ENCODE measurements at regions not wholly inside any gene's neighbourhood (a gene's known extent, or its start where the extent isn't known, plus 50 kb on each side); places are given as distances from the start of the nearest gene placed in this dataset.

DNA sequence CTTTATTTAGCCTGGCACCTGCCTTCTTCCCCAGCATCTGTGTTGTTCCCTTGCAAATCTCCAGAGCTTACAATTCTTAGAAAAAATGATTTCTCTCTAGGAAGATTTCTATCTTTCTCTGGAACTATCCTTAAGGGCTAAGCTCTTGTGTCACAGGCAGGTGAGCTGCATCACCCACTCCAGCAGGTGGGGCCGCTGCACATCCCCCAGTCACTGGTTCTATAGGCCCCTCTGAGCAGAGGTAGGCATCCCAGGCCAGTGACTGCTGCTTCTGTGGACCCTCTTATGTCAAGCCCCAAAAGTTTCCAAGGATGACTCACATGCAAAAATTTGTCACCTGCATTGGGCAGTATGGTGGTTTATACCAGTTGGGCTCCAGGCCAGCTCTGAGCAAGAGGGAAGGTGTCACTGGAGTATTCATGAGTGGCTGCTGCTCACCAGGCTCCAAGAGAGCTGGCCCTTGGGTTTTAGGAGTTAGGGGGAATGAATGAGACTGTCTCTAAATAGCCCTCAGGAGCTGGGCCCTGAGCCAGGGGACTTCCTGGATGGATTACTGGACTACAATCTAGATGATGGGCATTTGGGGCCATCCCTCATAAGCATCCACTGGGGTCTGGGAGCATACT is 208.1 kb upstream of the EOLA2 start:
- no peak overlapping the region for H3K27ac Mint-ChIP-seq (ENCODE audit: unreplicated experiment)
- peak; percentile 65 for DNase-seq (ENCODE audit: extremely low spot score, unreplicated experiment)
- H3K36me3 Mint-ChIP-seq (ENCODE audit: unreplicated experiment): peaks cover 6% of the 10 kb centered on the region
- no peak overlapping the region for H3K4me3 Mint-ChIP-seq (ENCODE audit: unreplicated experiment)
- TF ChIP-seq, protein P1, sequence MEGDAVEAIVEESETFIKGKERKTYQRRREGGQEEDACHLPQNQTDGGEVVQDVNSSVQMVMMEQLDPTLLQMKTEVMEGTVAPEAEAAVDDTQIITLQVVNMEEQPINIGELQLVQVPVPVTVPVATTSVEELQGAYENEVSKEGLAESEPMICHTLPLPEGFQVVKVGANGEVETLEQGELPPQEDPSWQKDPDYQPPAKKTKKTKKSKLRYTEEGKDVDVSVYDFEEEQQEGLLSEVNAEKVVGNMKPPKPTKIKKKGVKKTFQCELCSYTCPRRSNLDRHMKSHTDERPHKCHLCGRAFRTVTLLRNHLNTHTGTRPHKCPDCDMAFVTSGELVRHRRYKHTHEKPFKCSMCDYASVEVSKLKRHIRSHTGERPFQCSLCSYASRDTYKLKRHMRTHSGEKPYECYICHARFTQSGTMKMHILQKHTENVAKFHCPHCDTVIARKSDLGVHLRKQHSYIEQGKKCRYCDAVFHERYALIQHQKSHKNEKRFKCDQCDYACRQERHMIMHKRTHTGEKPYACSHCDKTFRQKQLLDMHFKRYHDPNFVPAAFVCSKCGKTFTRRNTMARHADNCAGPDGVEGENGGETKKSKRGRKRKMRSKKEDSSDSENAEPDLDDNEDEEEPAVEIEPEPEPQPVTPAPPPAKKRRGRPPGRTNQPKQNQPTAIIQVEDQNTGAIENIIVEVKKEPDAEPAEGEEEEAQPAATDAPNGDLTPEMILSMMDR (IDR thresholded peaks at IDR 0.05): no peak
- H3K27me3 Mint-ChIP-seq (ENCODE audit: unreplicated experiment): no peaks in the 10 kb centered on the region
- H3K9me3 Mint-ChIP-seq (ENCODE audit: unreplicated experiment): peaks cover 31% of the 10 kb centered on the region
- peaks cover 2% of the 10 kb centered on the region for H3K4me1 Mint-ChIP-seq (ENCODE audit: unreplicated experiment)

- Mint-ChIP-seq H3K9me3 (ENCODE audit: unreplicated experiment) (peaks cover 10% of the 10 kb centered on the region), H3K27me3 (ENCODE audit: unreplicated experiment) (no peaks in the 10 kb centered on the region), H3K4me1 (ENCODE audit: unreplicated experiment) (peaks cover 2% of the 10 kb centered on the region), H3K27ac (ENCODE audit: unreplicated experiment) (no peak overlapping the region), H3K4me3 (ENCODE audit: unreplicated experiment) (no peak overlapping the region), H3K36me3 (ENCODE audit: unreplicated experiment) (no peaks in the 10 kb centered on the region)
- DNase-seq (ENCODE audit: extremely low spot score, unreplicated experiment): peak; percentile 75
- TF ChIP-seq, protein P1 (IDR thresholded peaks at IDR 0.05): no peak
These were observed 210.7 kb upstream of the EOLA2 start for GRCh38 chrX:150148749-150149672.

DNA sequence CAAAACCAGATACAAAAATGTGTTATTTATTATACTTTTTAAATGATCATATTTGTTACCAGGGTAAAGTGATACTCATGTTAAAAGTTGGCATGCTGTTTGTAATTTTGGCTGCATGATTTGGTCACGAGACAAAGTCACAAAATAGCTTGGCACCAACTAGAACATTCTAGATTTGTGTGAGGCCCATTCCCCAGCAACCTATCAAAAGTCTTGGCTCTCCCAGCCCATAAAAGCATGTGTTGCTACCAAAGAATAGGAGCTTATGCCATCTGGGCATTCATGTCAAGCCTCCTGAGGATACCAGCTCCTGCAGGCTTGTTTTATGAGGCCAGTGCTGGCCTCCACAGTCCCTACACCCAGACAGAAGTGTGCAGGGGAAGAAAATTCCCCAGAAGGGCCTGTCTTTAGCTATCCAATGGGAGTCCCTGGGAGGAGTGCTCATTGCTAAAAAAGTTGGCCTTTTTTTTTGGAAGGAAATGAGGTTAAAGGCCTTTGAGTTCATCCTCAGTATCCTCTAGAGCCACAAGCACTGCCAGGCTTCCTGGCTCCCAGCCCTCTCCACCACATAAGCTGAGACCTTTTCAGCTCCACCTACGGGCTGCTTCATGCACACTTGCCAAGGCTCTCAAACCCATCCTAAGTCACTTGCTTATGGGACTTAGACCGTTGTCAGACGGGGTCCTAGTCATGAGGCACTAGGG is 211.9 kb upstream of the EOLA2 start:
- Mint-ChIP-seq H3K4me3 (ENCODE audit: unreplicated experiment) (no peak overlapping the region), H3K9me3 (ENCODE audit: unreplicated experiment) (peaks cover 3% of the 10 kb centered on the region), H3K4me1 (ENCODE audit: unreplicated experiment) (peaks cover 5% of the 10 kb centered on the region), H3K36me3 (ENCODE audit: unreplicated experiment) (no peaks in the 10 kb centered on the region), H3K27ac (ENCODE audit: unreplicated experiment) (no peak overlapping the region), H3K27me3 (ENCODE audit: unreplicated experiment) (no peaks in the 10 kb centered on the region)
- TF ChIP-seq, protein P1 (IDR thresholded peaks at IDR 0.05): no peak
- DNase-seq (ENCODE audit: extremely low spot score, unreplicated experiment): peak; percentile 42

DNA sequence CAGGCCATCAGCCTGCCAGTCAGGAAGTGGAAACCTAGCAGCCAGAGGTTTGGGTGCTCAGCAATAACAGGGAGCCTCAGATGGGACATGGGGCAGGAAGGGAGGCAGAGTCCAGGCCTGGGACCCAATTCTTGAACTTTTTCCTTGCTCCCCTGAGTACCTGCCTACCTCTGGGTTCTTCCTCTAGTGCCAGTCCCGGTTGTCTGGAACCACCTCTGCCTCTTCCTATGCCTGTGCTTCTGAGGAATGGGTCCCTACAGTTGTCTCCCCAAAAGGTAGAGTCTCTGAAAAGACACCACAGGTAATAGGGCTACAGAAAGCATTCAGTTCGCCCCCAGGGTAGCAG is 212.4 kb upstream of the MAMLD1 start:
- no peaks in the 10 kb centered on the region for H3K27me3 Mint-ChIP-seq (ENCODE audit: unreplicated experiment)
- TF ChIP-seq, protein P1 (IDR thresholded peaks at IDR 0.05): no peak
- no peaks in the 10 kb centered on the region for H3K36me3 Mint-ChIP-seq (ENCODE audit: unreplicated experiment)
- peaks cover 3% of the 10 kb centered on the region for H3K9me3 Mint-ChIP-seq (ENCODE audit: unreplicated experiment)
- H3K4me1 Mint-ChIP-seq (ENCODE audit: unreplicated experiment): peaks cover 10% of the 10 kb centered on the region
- no peak overlapping the region for H3K27ac Mint-ChIP-seq (ENCODE audit: unreplicated experiment)
- H3K4me3 Mint-ChIP-seq (ENCODE audit: unreplicated experiment): no peak overlapping the region
- peak; percentile 54 for DNase-seq (ENCODE audit: extremely low spot score, unreplicated experiment)

DNA sequence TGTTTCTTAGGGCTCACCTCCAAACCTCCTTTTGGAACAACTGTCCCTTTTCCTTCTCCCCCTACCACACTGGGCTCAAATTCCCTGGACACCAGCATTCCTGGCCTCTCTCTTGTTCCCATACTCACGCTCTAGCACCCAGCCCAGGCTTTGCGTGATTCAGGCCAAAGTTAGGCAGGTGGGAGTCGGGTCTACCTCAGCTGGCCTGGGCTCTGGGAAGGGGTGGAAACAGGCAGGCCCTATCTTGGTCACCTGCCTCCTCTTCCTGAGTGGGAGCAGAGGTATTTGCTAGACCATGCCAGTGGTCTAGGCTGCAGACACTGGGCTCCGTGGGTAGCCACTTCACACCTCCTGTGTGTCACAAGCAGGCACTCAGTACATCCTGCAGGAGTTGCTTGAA is 211.1 kb upstream of the MAMLD1 start:
- no peak overlapping the region for H3K27ac Mint-ChIP-seq (ENCODE audit: unreplicated experiment)
- no peaks in the 10 kb centered on the region for H3K27me3 Mint-ChIP-seq (ENCODE audit: unreplicated experiment)
- no peak overlapping the region for H3K4me3 Mint-ChIP-seq (ENCODE audit: unreplicated experiment)
- peak; percentile 66 for DNase-seq (ENCODE audit: extremely low spot score, unreplicated experiment)
- H3K9me3 Mint-ChIP-seq (ENCODE audit: unreplicated experiment): peaks cover 3% of the 10 kb centered on the region
- no peaks in the 10 kb centered on the region for H3K36me3 Mint-ChIP-seq (ENCODE audit: unreplicated experiment)
- TF ChIP-seq, protein P1 (IDR thresholded peaks at IDR 0.05): no peak
- peaks cover 16% of the 10 kb centered on the region for H3K4me1 Mint-ChIP-seq (ENCODE audit: unreplicated experiment)
